Muscle layer of duodenum (tissue), 2 donors: ENCODE measurements at regions not wholly inside any gene's neighbourhood (a gene's known extent, or its start where the extent isn't known, plus 50 kb on each side); places are given as distances from the start of the nearest gene placed in this dataset.

Source experiments
- H3K27ac ChIP-seq: one replicate; pipeline ENCODE4 v1.7.0; 2013; ENCODE audit warnings: mild to moderate bottlenecking, low read length
- H3K27me3 ChIP-seq: one replicate; pipeline ENCODE4 v1.7.0; 2013; ENCODE audit warnings: low read depth, mild to moderate bottlenecking, control low read depth, low read length
- H3K36me3 ChIP-seq, 2 donors: one replicate each; pipeline ENCODE4 v1.7.0; 2013; ENCODE audit warnings: low read length in 2 of 2, control low read depth in 1 of 2, mild to moderate bottlenecking in 1 of 2; ENCODE audit not compliant: insufficient read depth in 2 of 2, control insufficient read depth in 1 of 2
- H3K4me1 ChIP-seq, 2 donors: one replicate each; pipeline ENCODE4 v1.7.0; 2013; ENCODE audit warnings: low read length in 2 of 2, mild to moderate bottlenecking in 2 of 2, control low read depth in 1 of 2, moderate library complexity in 1 of 2; ENCODE audit not compliant: insufficient read depth in 2 of 2, control insufficient read depth in 1 of 2
- H3K4me3 ChIP-seq, 2 donors: one replicate each; pipeline ENCODE4 v1.7.0; 2013; ENCODE audit warnings: low read length in 2 of 2, low read depth in 1 of 2, mild to moderate bottlenecking in 1 of 2
- H3K9me3 ChIP-seq, 2 donors: one replicate each; pipeline ENCODE4 v1.7.0; 2013; ENCODE audit warnings: low read length in 2 of 2, control low read depth in 1 of 2, mild to moderate bottlenecking in 1 of 2; ENCODE audit not compliant: control insufficient read depth in 1 of 2
- donor health status: healthy.

DNA sequence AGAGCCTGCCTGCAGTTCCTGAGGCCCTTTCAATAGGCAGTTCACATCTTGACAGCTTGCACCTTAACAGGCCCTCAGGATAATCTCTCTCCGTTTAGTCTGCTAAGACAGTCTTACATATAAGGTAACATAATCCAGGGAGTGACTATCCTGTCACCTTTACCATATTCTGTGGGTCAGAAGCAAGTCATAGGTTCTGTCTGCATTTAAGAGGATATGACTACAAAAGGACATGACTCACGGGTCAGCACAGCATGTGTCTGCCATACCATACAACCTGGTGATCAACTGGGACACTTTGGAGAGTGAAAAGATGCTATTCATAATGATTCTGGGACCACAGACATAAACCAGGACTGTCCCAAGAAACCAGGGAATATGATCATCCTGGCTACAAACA lies 611.1 kb downstream of the SOX6 start:
- Histone ChIP-seq H3K4me1 (no peaks in the 10 kb centered on the region), H3K9me3 (no peaks in the 10 kb centered on the region), H3K27ac (no peak overlapping the region), H3K4me3 (no peak overlapping the region), H3K27me3 (no peaks in the 10 kb centered on the region), H3K36me3 (no peaks in the 10 kb centered on the region)

GRCh38 chr11:15747671-15748070 lies 608.7 kb downstream of the SOX6 start:
- Histone ChIP-seq H3K4me3 (no peak overlapping the region), H3K36me3 (no peaks in the 10 kb centered on the region), H3K4me1 (no peaks in the 10 kb centered on the region), H3K9me3 (no peaks in the 10 kb centered on the region), H3K27ac (no peak overlapping the region), H3K27me3 (no peaks in the 10 kb centered on the region)

DNA sequence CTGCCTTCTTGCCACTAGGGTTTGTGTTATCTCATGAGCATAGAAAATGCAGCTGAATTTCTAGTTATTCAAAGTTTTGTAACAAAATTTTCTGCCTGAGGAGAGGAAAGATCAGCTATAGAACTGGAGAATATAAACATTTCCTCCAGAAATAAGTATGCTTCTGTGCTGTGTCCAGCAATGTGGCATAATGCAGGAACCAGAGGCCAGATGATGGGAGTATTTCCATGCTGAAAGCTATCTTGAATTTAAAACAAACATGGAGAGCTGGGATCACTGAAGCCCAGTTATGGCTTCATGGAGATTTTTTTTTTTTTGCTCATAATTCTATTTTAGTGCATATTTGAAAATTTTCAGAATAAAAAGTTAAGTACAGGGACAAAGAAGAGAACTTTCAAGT lies 608.2 kb downstream of the SOX6 start:
- Histone ChIP-seq H3K27ac (no peak overlapping the region), H3K4me1 (no peaks in the 10 kb centered on the region), H3K4me3 (no peak overlapping the region), H3K36me3 (no peaks in the 10 kb centered on the region), H3K27me3 (no peaks in the 10 kb centered on the region), H3K9me3 (no peaks in the 10 kb centered on the region)

DNA sequence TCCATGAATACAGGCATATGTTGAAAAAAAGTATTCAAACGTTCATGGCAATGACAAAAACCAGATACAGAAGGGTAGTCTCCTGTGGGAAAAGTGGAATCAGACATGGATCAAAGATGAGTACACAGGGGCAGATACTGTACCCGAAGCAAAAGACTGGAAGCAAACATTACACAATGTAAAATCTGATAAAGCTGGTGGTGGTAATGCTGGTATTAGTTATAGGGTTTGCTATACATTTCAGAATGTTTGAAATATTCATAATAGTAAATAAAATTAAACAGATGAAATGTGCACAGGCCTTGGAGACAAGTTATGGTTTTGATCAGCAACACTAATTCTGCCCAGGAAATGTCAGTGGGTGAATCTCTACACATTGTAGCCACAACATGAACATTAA lies 607.6 kb downstream of the SOX6 start:
- H3K36me3 ChIP-seq: no peaks in the 10 kb centered on the region
- no peaks in the 10 kb centered on the region for H3K4me1 ChIP-seq
- H3K4me3 ChIP-seq: no peak overlapping the region
- no peaks in the 10 kb centered on the region for H3K9me3 ChIP-seq
- H3K27me3 ChIP-seq: no peaks in the 10 kb centered on the region
- H3K27ac ChIP-seq: no peak overlapping the region

GRCh38 chr11:15750535-15751308 lies 605.6 kb downstream of the SOX6 start:
- no peaks in the 10 kb centered on the region for H3K4me1 ChIP-seq
- no peak overlapping the region for H3K27ac ChIP-seq
- H3K9me3 ChIP-seq: no peaks in the 10 kb centered on the region
- no peaks in the 10 kb centered on the region for H3K36me3 ChIP-seq
- H3K4me3 ChIP-seq: no peak overlapping the region
- no peaks in the 10 kb centered on the region for H3K27me3 ChIP-seq

DNA sequence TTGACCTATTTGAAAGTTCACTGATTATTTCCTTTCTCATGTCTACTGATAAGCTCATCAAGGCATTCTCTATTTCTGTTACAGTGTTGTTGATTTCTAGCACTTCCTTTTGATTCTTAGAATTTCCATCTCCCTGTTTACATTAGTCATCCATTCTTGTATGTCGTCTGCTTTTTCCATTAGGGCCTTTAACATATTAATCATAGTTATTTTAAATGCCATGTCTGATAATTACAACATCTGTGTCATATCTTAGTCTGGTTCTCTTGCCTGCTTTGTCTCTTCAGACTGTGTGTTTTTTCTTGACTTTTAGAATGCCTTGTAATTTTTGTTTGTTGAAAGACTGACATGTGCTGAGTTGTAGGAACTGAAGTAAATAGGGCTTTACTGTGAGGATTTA lies 602.1 kb downstream of the SOX6 start:
- Histone ChIP-seq H3K4me3 (no peak overlapping the region), H3K27ac (no peak overlapping the region), H3K27me3 (no peaks in the 10 kb centered on the region), H3K4me1 (no peaks in the 10 kb centered on the region), H3K36me3 (no peaks in the 10 kb centered on the region), H3K9me3 (no peaks in the 10 kb centered on the region)

- no peaks in the 10 kb centered on the region for H3K27me3 ChIP-seq
- no peak overlapping the region for H3K4me3 ChIP-seq
- no peaks in the 10 kb centered on the region for H3K4me1 ChIP-seq
- H3K36me3 ChIP-seq: no peaks in the 10 kb centered on the region
- no peaks in the 10 kb centered on the region for H3K9me3 ChIP-seq
- H3K27ac ChIP-seq: no peak overlapping the region
Observed at GRCh38 chr11:15757048-15757698, 599.2 kb downstream of the SOX6 start.

- no peak overlapping the region for H3K27ac ChIP-seq
- H3K4me3 ChIP-seq: no peak overlapping the region
- H3K27me3 ChIP-seq: no peaks in the 10 kb centered on the region
- H3K36me3 ChIP-seq: no peaks in the 10 kb centered on the region
- no peaks in the 10 kb centered on the region for H3K9me3 ChIP-seq
- no peaks in the 10 kb centered on the region for H3K4me1 ChIP-seq
Observed at GRCh38 chr11:15758857-15759465, 597.4 kb downstream of the SOX6 start.

DNA sequence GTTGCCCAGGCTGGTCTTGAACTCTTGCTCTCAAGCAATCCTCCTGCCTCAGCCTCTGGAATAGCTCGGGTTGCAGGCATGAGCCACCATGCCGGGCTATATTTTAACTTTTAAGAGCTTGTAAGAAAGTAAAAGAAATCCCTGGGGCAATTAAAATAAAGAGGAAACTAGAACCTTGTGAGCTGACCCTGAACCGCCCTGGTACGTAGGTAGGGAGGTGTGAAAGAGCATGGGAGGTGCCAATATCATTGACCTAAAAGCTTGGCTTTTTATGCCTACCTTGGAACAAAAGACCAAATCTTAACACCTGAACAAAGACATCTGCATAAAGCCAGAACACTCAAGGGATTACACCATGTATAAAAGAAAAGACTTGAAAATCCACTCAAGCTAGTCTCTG lies 595.1 kb downstream of the SOX6 start:
- Histone ChIP-seq H3K4me3 (no peak overlapping the region), H3K9me3 (no peaks in the 10 kb centered on the region), H3K27me3 (no peaks in the 10 kb centered on the region), H3K4me1 (no peaks in the 10 kb centered on the region), H3K27ac (no peak overlapping the region), H3K36me3 (no peaks in the 10 kb centered on the region)

- H3K4me3 ChIP-seq: no peak overlapping the region
- no peaks in the 10 kb centered on the region for H3K27me3 ChIP-seq
- H3K27ac ChIP-seq: no peak overlapping the region
- no peaks in the 10 kb centered on the region for H3K9me3 ChIP-seq
- H3K36me3 ChIP-seq: no peaks in the 10 kb centered on the region
- no peaks in the 10 kb centered on the region for H3K4me1 ChIP-seq
Observed at GRCh38 chr11:15764326-15764725, 592.0 kb downstream of the SOX6 start.

- Histone ChIP-seq H3K4me1 (no peaks in the 10 kb centered on the region), H3K4me3 (peak overlapping the region in 1 of 2 donors; percentile 2), H3K36me3 (no peaks in the 10 kb centered on the region), H3K9me3 (no peaks in the 10 kb centered on the region), H3K27me3 (no peaks in the 10 kb centered on the region), H3K27ac (no peak overlapping the region)
Observed at GRCh38 chr11:15764948-15765347, 591.4 kb downstream of the SOX6 start.
